ENCODE measurements at regions not wholly inside any gene's neighbourhood (a gene's known extent, or its start where the extent isn't known, plus 50 kb on each side); places are given as distances from the start of the nearest gene placed in this dataset.
"Not testable (repeated sequence)": the region's sequence is repeated elsewhere in the genome, so short reads cannot be mapped to it uniquely, and the experiment has no call there.

DNA sequence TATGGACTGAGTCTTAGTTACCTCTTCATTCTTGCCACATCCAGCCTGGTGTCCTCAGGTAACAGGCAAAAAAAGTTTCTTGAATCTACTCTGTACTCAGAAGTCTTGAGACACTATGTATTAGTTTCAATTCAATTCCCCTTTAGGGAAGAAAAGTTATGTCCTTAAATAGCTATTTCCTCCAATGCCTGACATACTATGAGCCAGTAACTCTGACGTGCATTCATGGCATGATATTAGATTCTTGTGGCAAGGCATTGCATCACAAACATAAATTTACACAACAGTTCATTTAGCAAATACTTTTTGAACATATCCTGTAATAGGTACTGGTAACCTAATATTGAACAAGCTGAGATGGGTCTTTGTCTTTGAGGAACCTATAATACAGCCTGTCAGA is 109.3 kb upstream of the FOXB1 start:
- DNase-seq, result no peak

GRCh38 chr15:59892985-59893384 is 111.1 kb upstream of the FOXB1 start:
- DNase-seq, result no peak

DNA sequence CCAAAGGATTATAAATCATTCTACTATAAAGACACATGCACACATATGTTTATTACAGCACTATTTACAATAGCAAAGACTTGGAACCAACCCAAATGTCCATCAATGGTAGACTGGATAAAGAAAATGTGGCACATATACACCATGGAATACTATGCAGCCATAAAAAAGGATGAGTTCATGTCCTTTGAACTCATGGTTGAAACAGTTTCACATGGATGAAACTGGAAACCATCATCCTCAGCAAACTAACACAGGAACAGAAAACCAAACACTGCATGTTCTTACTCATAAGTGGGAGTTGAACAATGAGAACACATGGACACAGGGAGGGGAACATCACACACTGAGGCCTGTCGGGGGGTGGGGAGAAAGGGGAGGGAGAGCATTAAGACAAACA is 116.2 kb upstream of the FOXB1 start:
- DNase-seq, result not testable (repeated sequence)

- no peak for DNase-seq
Observed at GRCh38 chr15:59887211-59887610, 116.9 kb upstream of the FOXB1 start.

DNA sequence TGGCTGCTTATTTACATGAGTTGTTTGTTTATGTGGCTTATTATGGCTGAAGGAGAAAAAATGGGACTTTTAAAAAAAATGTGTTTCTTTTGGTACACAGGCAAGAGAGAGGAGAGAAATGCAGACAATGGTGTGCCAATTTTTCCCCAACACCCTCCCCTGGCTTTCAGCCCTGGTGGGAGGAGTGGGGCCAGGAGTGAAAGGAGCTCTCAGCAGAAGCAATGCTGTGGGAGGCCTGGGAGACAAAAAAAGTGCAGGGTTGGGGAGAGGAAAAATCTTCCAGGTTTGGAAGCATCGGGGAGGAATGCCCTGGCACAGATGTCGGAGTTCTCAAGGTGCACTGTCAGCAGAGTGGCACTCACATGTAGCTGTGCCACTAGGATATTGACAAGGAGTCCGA is 117.7 kb upstream of the FOXB1 start:
- DNase-seq, result no peak

GRCh38 chr15:59885832-59886231 is 118.3 kb upstream of the FOXB1 start:
- no peak for DNase-seq

- DNase-seq, result no peak
Observed at GRCh38 chr15:59879506-59880265, 124.4 kb upstream of the FOXB1 start.

DNA sequence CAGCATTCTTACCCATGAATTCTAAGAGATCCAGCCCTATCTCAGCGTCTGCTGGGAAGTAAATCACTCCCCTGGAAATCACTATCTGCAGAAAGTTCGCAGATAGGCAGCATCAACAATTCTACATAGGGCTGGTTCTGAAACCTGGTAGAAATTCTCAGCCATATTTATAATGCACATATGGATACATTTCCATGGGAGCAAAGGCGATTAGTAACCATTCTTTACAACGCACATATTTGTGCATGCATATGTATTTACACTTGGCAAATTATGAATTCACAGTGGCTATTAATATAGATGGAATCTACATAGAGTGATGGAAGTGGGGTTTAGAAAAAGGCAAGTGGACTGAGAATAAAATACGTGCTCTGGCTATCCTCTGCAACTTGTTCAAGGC is 128.0 kb upstream of the FOXB1 start:
- no peak for DNase-seq

DNA sequence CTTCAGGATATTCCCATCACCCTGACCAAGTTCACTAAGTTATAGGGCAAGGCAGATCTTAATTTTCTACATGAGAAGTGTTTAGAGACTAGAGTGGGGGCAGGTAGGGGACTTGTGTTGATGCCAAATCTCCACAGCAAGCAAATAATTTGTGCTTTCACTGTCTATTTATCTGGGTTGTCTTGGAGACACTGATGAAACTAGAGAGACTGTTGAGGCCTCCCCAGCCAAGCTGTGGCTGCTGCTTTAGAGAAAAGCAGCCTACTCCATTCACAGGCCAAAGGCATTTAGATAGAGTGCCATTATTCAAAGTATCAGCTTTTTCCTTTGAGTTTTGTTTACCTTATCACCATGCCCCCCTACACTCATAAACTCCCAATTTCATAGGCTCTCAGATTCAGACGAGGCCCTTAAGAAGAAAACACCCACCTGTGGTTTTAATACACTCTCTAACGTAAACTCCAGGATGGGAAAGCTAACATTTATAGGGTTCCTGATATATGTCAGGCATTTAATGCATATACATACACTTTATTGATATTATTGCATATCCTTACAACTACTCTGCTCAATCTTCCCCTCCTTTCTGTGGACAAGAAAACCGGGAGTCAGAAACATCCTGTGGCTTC is 130.4 kb upstream of the FOXB1 start:
- no peak for DNase-seq

DNA sequence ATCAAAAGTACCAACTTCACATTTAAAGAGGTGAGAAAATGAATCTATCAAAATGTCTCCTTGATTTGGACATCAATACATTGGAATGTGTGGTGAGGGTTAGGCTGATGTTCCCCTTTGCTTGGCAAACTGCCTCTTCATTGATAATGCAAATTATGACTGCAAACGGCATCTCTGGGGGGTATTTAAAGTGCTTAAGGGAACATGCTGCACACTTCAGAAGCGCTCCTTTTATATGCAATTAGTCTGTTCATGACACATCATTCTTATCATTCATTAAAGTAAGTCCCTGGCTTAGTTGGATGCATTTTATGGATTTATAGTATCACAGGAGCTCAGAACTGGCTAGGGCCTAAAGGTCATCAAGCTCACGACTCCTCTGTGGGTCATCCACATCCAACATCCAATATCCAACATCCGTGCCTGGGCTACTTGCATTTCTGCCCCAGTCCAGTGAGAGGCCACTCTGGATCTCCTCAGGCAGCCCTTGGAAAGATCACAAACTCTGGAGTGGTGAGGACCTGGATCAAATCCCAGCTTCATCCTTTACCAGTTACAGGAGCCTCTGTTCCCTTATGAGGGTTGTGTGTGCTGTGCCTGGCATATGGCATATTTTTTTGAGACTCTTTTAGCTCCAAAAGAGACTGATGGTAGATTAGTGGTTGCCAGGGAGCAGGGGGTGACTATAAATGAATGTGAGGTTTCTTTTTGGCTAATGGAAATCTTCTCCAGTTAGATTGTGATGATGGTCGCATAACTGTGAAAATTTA is 136.8 kb upstream of the FOXB1 start:
- DNase-seq, result no peak

DNA sequence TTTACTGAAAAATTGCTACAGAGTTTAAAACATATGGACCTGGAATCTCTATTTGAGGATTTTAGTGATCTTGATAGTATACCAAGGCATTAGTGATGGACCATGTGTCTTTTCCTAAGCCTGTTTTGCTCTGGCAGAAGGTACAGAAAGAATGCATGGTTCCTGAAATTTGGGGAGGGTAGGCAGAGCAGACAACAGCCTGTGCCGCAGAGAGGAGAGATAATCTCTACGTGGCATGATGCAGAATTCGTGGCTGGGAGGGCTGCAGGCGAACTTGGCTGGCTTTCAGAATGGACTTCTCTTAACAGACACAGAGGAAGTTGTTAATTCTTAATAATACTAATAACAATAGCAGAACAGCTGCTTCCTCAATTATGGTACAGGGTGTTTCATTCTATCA is 137.5 kb upstream of the FOXB1 start:
- no peak for DNase-seq

DNA sequence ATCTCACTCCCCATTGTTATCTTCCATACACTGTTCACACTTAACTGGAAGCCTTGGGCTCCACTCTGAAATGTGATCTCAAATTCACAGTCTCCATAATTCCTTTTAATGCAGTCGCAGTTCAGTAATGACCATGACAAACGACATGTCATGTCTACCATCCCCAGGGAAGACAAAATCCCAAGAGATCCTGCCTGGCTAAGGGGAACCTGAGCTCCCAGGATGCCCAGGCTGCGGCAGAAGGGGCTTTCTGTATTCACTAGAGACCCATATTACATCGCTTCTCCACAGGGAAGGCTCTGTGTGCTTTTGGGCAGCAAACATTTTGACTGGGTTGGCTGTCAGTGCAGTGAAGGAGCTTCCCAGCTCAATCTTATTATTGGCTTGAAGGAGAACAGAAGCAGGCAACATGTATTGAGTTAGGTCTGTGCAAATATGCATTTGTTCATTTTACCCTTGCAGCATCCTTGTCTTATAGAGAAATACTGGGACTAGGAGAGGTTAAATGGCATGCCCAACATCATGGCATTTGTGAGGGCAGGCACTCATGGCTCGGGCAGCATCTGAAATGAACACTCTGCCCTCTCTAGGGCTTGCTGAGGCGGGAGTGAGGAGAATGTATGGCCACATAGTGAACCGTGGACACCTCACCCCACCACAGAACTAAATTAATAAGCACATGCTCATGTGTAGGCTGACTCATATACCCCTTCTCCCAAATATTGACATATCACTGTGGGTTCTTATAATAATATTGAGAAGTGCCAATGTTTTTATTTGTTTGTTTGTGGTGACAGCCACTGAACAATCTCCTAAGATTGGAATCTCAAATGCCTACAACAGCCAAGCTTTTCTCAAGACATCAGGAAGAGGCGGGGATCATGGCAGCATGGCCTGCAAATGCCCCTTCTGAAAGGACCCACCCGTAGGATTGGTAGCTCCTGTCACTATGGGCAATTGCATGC is 141.6 kb upstream of the FOXB1 start:
- no peak for DNase-seq

GRCh38 chr15:59847968-59848367 is 156.1 kb upstream of the FOXB1 start:
- DNase-seq, result no peak

- DNase-seq, result no peak
Observed at GRCh38 chr15:59845942-59846499, 156.9 kb upstream of the BNIP2 start.

GRCh38 chr15:59843609-59844008 is 154.5 kb upstream of the BNIP2 start:
- no peak for DNase-seq

GRCh38 chr15:59841036-59841435 is 151.9 kb upstream of the BNIP2 start:
- DNase-seq, result no peak

- no peak for DNase-seq
Observed at GRCh38 chr15:59839906-59840305, 150.8 kb upstream of the BNIP2 start.

- DNase-seq, result no peak
Observed at GRCh38 chr15:59838900-59839299, 149.8 kb upstream of the BNIP2 start.

GRCh38 chr15:59835776-59836175 is 146.7 kb upstream of the BNIP2 start:
- DNase-seq, result no peak

- DNase-seq, result no peak
Observed at GRCh38 chr15:59834528-59834927, 145.4 kb upstream of the BNIP2 start.

GRCh38 chr15:59833366-59833765 is 144.2 kb upstream of the BNIP2 start:
- DNase-seq, result no peak

DNA sequence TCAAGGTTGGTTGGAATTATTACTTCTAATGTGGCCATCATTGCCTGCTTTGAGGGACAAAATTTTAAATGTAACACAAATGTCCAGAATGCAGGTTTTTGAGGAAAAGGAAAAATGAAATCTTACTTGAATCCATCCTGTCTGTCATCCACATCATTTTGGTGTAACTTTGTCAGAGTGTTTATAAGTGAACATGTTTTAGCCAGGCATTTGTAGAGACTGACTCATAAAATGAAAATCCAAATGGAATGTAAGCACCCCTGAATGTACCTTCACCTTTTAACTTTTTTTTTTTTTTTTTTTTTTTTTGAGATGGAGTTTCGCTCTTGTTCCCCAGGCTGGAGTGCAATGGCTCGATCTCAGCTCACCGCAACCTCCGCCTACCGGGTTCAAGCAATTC is 141.8 kb upstream of the BNIP2 start:
- DNase-seq, result no peak

DNA sequence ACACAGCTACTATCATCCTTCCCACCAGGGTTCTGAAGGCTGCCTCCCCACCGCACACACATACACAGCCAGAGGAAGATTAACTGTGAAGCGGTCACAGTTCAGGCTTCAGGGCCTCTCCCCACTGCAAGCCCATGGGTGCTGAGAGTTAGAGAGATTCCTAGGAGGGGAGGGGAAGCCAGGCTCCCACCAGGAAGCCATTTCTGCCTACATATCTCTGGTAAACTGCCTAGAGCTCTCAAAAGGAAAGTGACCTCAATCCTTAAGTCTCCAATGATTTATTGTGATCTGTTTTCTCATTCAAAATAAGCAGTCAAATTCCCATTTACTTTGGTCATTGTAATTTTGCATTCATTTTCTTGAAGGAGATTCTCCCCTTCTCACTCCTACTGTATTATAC is 141.0 kb upstream of the BNIP2 start:
- no peak for DNase-seq
